HG03280 (cell line): ENCODE measurements at regions not wholly inside any gene's neighbourhood (a gene's known extent, or its start where the extent isn't known, plus 50 kb on each side); places are given as distances from the start of the nearest gene placed in this dataset.

Experiments used
- ATAC-seq: cut with Tn5 transposase; IDR thresholded peaks from one replicate; pipeline ENCODE4 v1.9.1; 2021; ENCODE audit warnings: mild to moderate bottlenecking, moderate library complexity; ENCODE audit not compliant: unreplicated experiment

GRCh38 chr5:77846422-77847128, 70.4 kb upstream of the TBCA start:
- ATAC-seq = no peak

- ATAC-seq = no peak
These were observed 69.1 kb upstream of the TBCA start for GRCh38 chr5:77845324-77845646.

GRCh38 chr5:77844623-77845323, 68.6 kb upstream of the TBCA start:
- no peak for ATAC-seq

- no peak for ATAC-seq
These were observed 68.2 kb upstream of the TBCA start for GRCh38 chr5:77844373-77844622.

- no peak for ATAC-seq
These were observed 67.6 kb upstream of the TBCA start for GRCh38 chr5:77843570-77844372.

GRCh38 chr5:77842243-77842642, 66.1 kb upstream of the TBCA start:
- no peak for ATAC-seq

GRCh38 chr5:77841616-77842015, 65.5 kb upstream of the TBCA start:
- no peak for ATAC-seq

- ATAC-seq = no peak
These were observed 64.8 kb upstream of the TBCA start for GRCh38 chr5:77840930-77841329.

- no peak for ATAC-seq
These were observed 63.6 kb upstream of the TBCA start for GRCh38 chr5:77839691-77840090.

- ATAC-seq = no peak
These were observed 56.8 kb upstream of the TBCA start for GRCh38 chr5:77832938-77833337.

GRCh38 chr5:77832166-77832770, 56.1 kb upstream of the TBCA start:
- ATAC-seq = no peak

GRCh38 chr5:77828445-77828844, 52.3 kb upstream of the TBCA start:
- ATAC-seq = no peak
